ENCODE measurements at regions not wholly inside any gene's neighbourhood (a gene's known extent, or its start where the extent isn't known, plus 50 kb on each side); places are given as distances from the start of the nearest gene placed in this dataset.
"Not testable (repeated sequence)": the region's sequence is repeated elsewhere in the genome, so short reads cannot be mapped to it uniquely, and the experiment has no call there.

- not testable (repeated sequence) for DNase-seq (ENCODE audit: low read depth)
These were observed 201.8 kb downstream of the RTP5 start for GRCh38 chr2:242071377-242071776.

GRCh38 chr2:242071936-242072335 is 202.4 kb downstream of the RTP5 start:
- not testable (repeated sequence) for DNase-seq (ENCODE audit: low read depth)

GRCh38 chr2:242075168-242075567 is 205.6 kb downstream of the RTP5 start:
- no peak for DNase-seq (ENCODE audit: low read depth)

- no peak for DNase-seq (ENCODE audit: low read depth)
These were observed 206.2 kb downstream of the RTP5 start for GRCh38 chr2:242075696-242076095.

- not testable (repeated sequence) for DNase-seq (ENCODE audit: low read depth)
These were observed 206.7 kb downstream of the RTP5 start for GRCh38 chr2:242076184-242076583.

- DNase-seq (ENCODE audit: low read depth): not testable (repeated sequence)
These were observed 208.9 kb downstream of the RTP5 start for GRCh38 chr2:242078426-242078825.

GRCh38 chr2:242079792-242080191 is 210.3 kb downstream of the RTP5 start:
- DNase-seq (ENCODE audit: low read depth): not testable (repeated sequence)

- not testable (repeated sequence) for DNase-seq (ENCODE audit: low read depth)
These were observed 211.2 kb downstream of the RTP5 start for GRCh38 chr2:242080575-242081214.

- not testable (repeated sequence) for DNase-seq (ENCODE audit: low read depth)
These were observed 214.5 kb downstream of the RTP5 start for GRCh38 chr2:242084034-242084433.

- DNase-seq (ENCODE audit: low read depth): not testable (repeated sequence)
These were observed 215.6 kb downstream of the RTP5 start for GRCh38 chr2:242085024-242085674.

- DNase-seq (ENCODE audit: low read depth): no peak
These were observed 216.6 kb downstream of the RTP5 start for GRCh38 chr2:242085941-242086621.

GRCh38 chr2:242088044-242088443 is 218.5 kb downstream of the RTP5 start:
- not testable (repeated sequence) for DNase-seq (ENCODE audit: low read depth)

- peak; percentile 90 for DNase-seq (ENCODE audit: low read depth)
These were observed 219.1 kb downstream of the RTP5 start for GRCh38 chr2:242088471-242089212.

GRCh38 chr2:242089213-242089549 is 219.7 kb downstream of the RTP5 start:
- DNase-seq (ENCODE audit: low read depth): not testable (repeated sequence)

GRCh38 chr2:242097278-242097677 is 227.7 kb downstream of the RTP5 start:
- not testable (repeated sequence) for DNase-seq (ENCODE audit: low read depth)

- no peak for DNase-seq (ENCODE audit: low read depth)
These were observed 228.5 kb downstream of the RTP5 start for GRCh38 chr2:242098034-242098433.

GRCh38 chr2:242098445-242099128 is 229.1 kb downstream of the RTP5 start:
- no peak for DNase-seq (ENCODE audit: low read depth)

- DNase-seq (ENCODE audit: low read depth): not testable (repeated sequence)
These were observed 233.6 kb downstream of the RTP5 start for GRCh38 chr2:242103093-242103492.

GRCh38 chr2:242104202-242104956 is 234.8 kb downstream of the RTP5 start:
- DNase-seq (ENCODE audit: low read depth): not testable (repeated sequence)

GRCh38 chr2:242107065-242107464 is 237.5 kb downstream of the RTP5 start:
- not testable (repeated sequence) for DNase-seq (ENCODE audit: low read depth)
